A673 (cell line): ENCODE measurements at regions not wholly inside any gene's neighbourhood (a gene's known extent, or its start where the extent isn't known, plus 50 kb on each side); places are given as distances from the start of the nearest gene placed in this dataset.

ENCODE experiments used
- CTCF ChIP-seq: fragments of 300-800, 200-600 bp; sonication (generic); conservative IDR thresholded peaks from 2 replicates; pipeline ENCODE4 v1.5.1; 2017; ENCODE audit warnings: low read depth, mild to moderate bottlenecking, antibody characterized with exemption, low read length, moderate library complexity, mixed read lengths
- EZH2 ChIP-seq: fragments of 200-600 bp; sonication (generic); IDR thresholded peaks from 2 replicates; pipeline ENCODE4 v1.6.1; 2017; ENCODE audit warnings: borderline replicate concordance, low read depth, mild to moderate bottlenecking, mixed read lengths, antibody characterized with exemption, low read length; ENCODE audit not compliant: poor library complexity, severe bottlenecking

GRCh38 chr2:760001-760400 lies 82.8 kb upstream of the TMEM18 start:
- no peak for TF ChIP-seq CTCF
- no peak for TF ChIP-seq EZH2
